Lung (tissue), 11 donors: ENCODE measurements at regions not wholly inside any gene's neighbourhood (a gene's known extent, or its start where the extent isn't known, plus 50 kb on each side); places are given as distances from the start of the nearest gene placed in this dataset.
A peak's percentile ranks its signal among the peaks of the same experiment; 100 is the strongest.

Source experiments
- ATAC-seq: fragments of 200-7000 bp; cut with Tn5 transposase; one replicate; pipeline ENCODE4 v1.9.1; 2020; ENCODE audit warnings: moderate number of reproducible peaks; ENCODE audit not compliant: insufficient read depth, low FRiP score
- DNase-seq, 3 donors: peaks; one replicate each; pipeline ENCODE4 v3.0.0-alpha.2; 2013 to 2017
- H3K27ac ChIP-seq, 2 donors: one replicate each; pipeline ENCODE4 v1.5.1; 2013; ENCODE audit warnings: mild to moderate bottlenecking in 2 of 2, moderate library complexity in 2 of 2, control low read depth in 1 of 2, inconsistent platforms in 1 of 2, low read depth in 1 of 2, low read length in 1 of 2
- H3K27me3 ChIP-seq, 3 donors: one replicate each; pipeline ENCODE4 v1.5.1; 2013; ENCODE audit warnings: low read length in 2 of 3; ENCODE audit not compliant: control insufficient read depth in 3 of 3, insufficient read depth in 3 of 3
- H3K36me3 ChIP-seq, 4 donors: one replicate each; pipeline ENCODE4 v1.5.1; 2013; ENCODE audit warnings: low read length in 4 of 4, mild to moderate bottlenecking in 1 of 4, moderate library complexity in 1 of 4; ENCODE audit not compliant: control insufficient read depth in 4 of 4, insufficient read depth in 4 of 4
- H3K4me1 ChIP-seq, 5 donors: one replicate each; pipeline ENCODE4 v1.5.1; 2013; ENCODE audit warnings: low read length in 5 of 5, mild to moderate bottlenecking in 2 of 5, moderate library complexity in 1 of 5; ENCODE audit not compliant: control insufficient read depth in 5 of 5, insufficient read depth in 5 of 5
- H3K4me3 ChIP-seq: one replicate; pipeline ENCODE4 v1.5.1; 2013; ENCODE audit warnings: mild to moderate bottlenecking, control low read depth, moderate library complexity
- H3K9ac ChIP-seq, 2 donors: one replicate each; pipeline ENCODE4 v1.5.1; 2013; ENCODE audit warnings: low read length in 2 of 2, control low read depth in 1 of 2; ENCODE audit not compliant: insufficient read depth in 1 of 2
- H3K9me3 ChIP-seq, 4 donors: one replicate each; pipeline ENCODE4 v1.5.1; 2013; ENCODE audit warnings: low read length in 3 of 4, mild to moderate bottlenecking in 1 of 4, moderate library complexity in 1 of 4; ENCODE audit not compliant: control insufficient read depth in 4 of 4, insufficient read depth in 3 of 4
- CTCF ChIP-seq: IDR thresholded peaks from 2 replicates; pipeline ENCODE4 v1.5.1; 2012; ENCODE audit warnings: mild to moderate bottlenecking; ENCODE audit errors: control extremely low read depth, extremely low read depth
- WGBS, 2 donors: extraction: QIAGEN DNeasy Blood & Tissue Kit; methylation state at CpG; one replicate each; pipeline ENCODE4 v1.1.7; 2013; 5-methylcytosine and 5-hydroxymethylcytosine counted together
- donor health status: control.
- donor health status: control.
- donor health status: Bipolar disorder and iron deficiency.
- donor health status: healthy.
- donor health status: DM: yes; HTN: yes; CAD: no.

GRCh38 chr2:216773072-216773471 lies 77.7 kb upstream of the IGFBP5 start:
- DNase-seq = peak; percentile 49 to 68 (median 53)
- peak overlapping the region in 1 of 2 donors; percentile 62 for H3K27ac ChIP-seq
- TF ChIP-seq CTCF = no peak
- peaks cover 0 to 4% (median 0%) of the 10 kb centered on the region in 5 donors for H3K4me1 ChIP-seq
- no peak overlapping the region for H3K4me3 ChIP-seq
- no peak for ATAC-seq
- H3K36me3 ChIP-seq = no peaks in the 10 kb centered on the region
- H3K9ac ChIP-seq = no peak overlapping the region
- peaks cover 0 to 1% (median 0%) of the 10 kb centered on the region in 4 donors for H3K9me3 ChIP-seq
- H3K27me3 ChIP-seq = no peaks in the 10 kb centered on the region
- 34 to 40% methylated on average over 8 of the region's 8 CpGs for WGBS, 2 donors

- DNase-seq (no peak), ATAC-seq (no peak)
- Histone ChIP-seq H3K27me3 (no peaks in the 10 kb centered on the region), H3K36me3 (no peaks in the 10 kb centered on the region), H3K27ac (no peak overlapping the region), H3K4me3 (no peak overlapping the region), H3K9ac (no peak overlapping the region), H3K9me3 (no peaks in the 10 kb centered on the region), H3K4me1 (peaks cover 0 to 7% (median 4%) of the 10 kb centered on the region in 5 donors)
- WGBS, 2 donors = 83 to 86% methylated on average over 2 of the region's 2 CpGs
- TF ChIP-seq CTCF = no peak
Observed at GRCh38 chr2:216770717-216771116, 75.4 kb upstream of the IGFBP5 start.

GRCh38 chr2:216770050-216770449 lies 74.7 kb upstream of the IGFBP5 start:
- no peak for TF ChIP-seq CTCF
- no peak for ATAC-seq
- Histone ChIP-seq H3K4me3 (no peak overlapping the region), H3K27me3 (no peaks in the 10 kb centered on the region), H3K9me3 (no peaks in the 10 kb centered on the region), H3K9ac (no peak overlapping the region), H3K4me1 (peaks cover 0 to 10% (median 4%) of the 10 kb centered on the region in 5 donors), H3K36me3 (no peaks in the 10 kb centered on the region), H3K27ac (no peak overlapping the region)
- DNase-seq = no peak
- 62 to 65% methylated on average over 3 of the region's 3 CpGs for WGBS, 2 donors

GRCh38 chr2:216769626-216770025 lies 74.3 kb upstream of the IGFBP5 start:
- H3K36me3 ChIP-seq = no peaks in the 10 kb centered on the region
- H3K9ac ChIP-seq = no peak overlapping the region
- H3K27ac ChIP-seq = no peak overlapping the region
- no peaks in the 10 kb centered on the region for H3K9me3 ChIP-seq
- ATAC-seq (no peak), DNase-seq (no peak)
- no peak for TF ChIP-seq CTCF
- H3K27me3 ChIP-seq = no peaks in the 10 kb centered on the region
- peaks cover 0 to 10% (median 4%) of the 10 kb centered on the region in 5 donors for H3K4me1 ChIP-seq
- no peak overlapping the region for H3K4me3 ChIP-seq
